Neural progenitor cell (in vitro differentiated cells): ENCODE measurements at regions not wholly inside any gene's neighbourhood (a gene's known extent, or its start where the extent isn't known, plus 50 kb on each side); places are given as distances from the start of the nearest gene placed in this dataset.
A peak's percentile ranks its signal among the peaks of the same experiment; 100 is the strongest.

Experiments
- DNase-seq: peaks from one replicate; pipeline ENCODE4 v3.0.0-alpha.2; 2016; ENCODE audit warnings: low spot score
- H2AFZ ChIP-seq: fragments of 200-600 bp; sonication (generic); replicated peaks from 2 replicates; pipeline ENCODE4 v1.6.1; 2016; ENCODE audit warnings: antibody characterized with exemption
- H3F3A ChIP-seq: fragments of 200-600 bp; sonication (generic); 2 replicates; pipeline ENCODE4 v1.6.1; 2016; ENCODE audit warnings: antibody characterized with exemption, low read depth
- H3K27ac ChIP-seq: fragments of 200-600 bp; sonication (generic); 2 replicates; pipeline ENCODE4 v1.5.1; 2016; ENCODE audit warnings: mild to moderate bottlenecking
- H3K27me3 ChIP-seq: fragments of 200-600 bp; sonication (generic); 2 replicates; pipeline ENCODE4 v1.6.1; 2016; ENCODE audit warnings: mild to moderate bottlenecking, moderate library complexity
- H3K36me3 ChIP-seq: fragments of 200-600 bp; sonication (generic); 2 replicates; pipeline ENCODE4 v1.5.1; 2016
- H3K4me1 ChIP-seq: fragments of 200-600 bp; sonication (generic); 2 replicates; pipeline ENCODE4 v1.6.1; 2016; ENCODE audit warnings: mixed run types
- H3K4me2 ChIP-seq: fragments of 200-600 bp; sonication (generic); 2 replicates; pipeline ENCODE4 v1.6.1; 2016
- H3K4me3 ChIP-seq: fragments of 200-600 bp; sonication (generic); 2 replicates; pipeline ENCODE4 v1.5.1; 2016
- H3K79me2 ChIP-seq: fragments of 200-600 bp; sonication (generic); 2 replicates; pipeline ENCODE4 v1.6.1; 2016; ENCODE audit warnings: low read depth
- H3K9ac ChIP-seq: fragments of 200-600 bp; sonication (generic); 2 replicates; pipeline ENCODE4 v1.6.1; 2016
- H3K9me3 ChIP-seq: fragments of 200-600 bp; sonication (generic); 2 replicates; pipeline ENCODE4 v1.5.1; 2016; ENCODE audit warnings: low read depth
- H4K20me1 ChIP-seq: fragments of 200-600 bp; sonication (generic); 2 replicates; pipeline ENCODE4 v1.6.1; 2016; ENCODE audit warnings: low read depth
- H3K27ac Mint-ChIP-seq: 3 replicates; pipeline ENCODE4 v1.8.0; 2021; ENCODE audit warnings: mixed read lengths
- H3K27me3 Mint-ChIP-seq: 2 replicates; pipeline ENCODE4 v1.8.0; 2022; ENCODE audit warnings: low read depth, mild to moderate bottlenecking, inconsistent platforms, moderate library complexity, mixed read lengths; ENCODE audit not compliant: insufficient read depth
- H3K36me3 Mint-ChIP-seq: 3 replicates; pipeline ENCODE4 v1.8.0; 2021; ENCODE audit warnings: mixed read lengths
- H3K4me1 Mint-ChIP-seq: 3 replicates; pipeline ENCODE4 v1.8.0; 2021; ENCODE audit warnings: mixed read lengths
- H3K4me3 Mint-ChIP-seq: 3 replicates; pipeline ENCODE4 v1.8.0; 2021; ENCODE audit warnings: mild to moderate bottlenecking, moderate library complexity, mixed read lengths
- H3K9me3 Mint-ChIP-seq: 3 replicates; pipeline ENCODE4 v1.8.0; 2020; ENCODE audit warnings: mixed read lengths
- EZH2 ChIP-seq: fragments of 200-600 bp; sonication (generic); IDR thresholded peaks from 2 replicates; pipeline ENCODE4 v1.6.1; 2017; ENCODE audit warnings: antibody characterized with exemption, mild to moderate bottlenecking, moderate library complexity
- EZH2phosphoT487 ChIP-seq: fragments of 200-600 bp; sonication (generic); IDR thresholded peaks from 2 replicates; pipeline ENCODE4 v1.6.1; 2017; ENCODE audit warnings: antibody characterized with exemption
- TF ChIP-seq, protein P1 (sequence below): fragments of 200-600 bp; sonication (generic); IDR thresholded peaks from 2 replicates; pipeline ENCODE4 v1.5.1; 2017; ENCODE audit warnings: antibody characterized with exemption, mild to moderate bottlenecking

- H2AFZ ChIP-seq = no peak overlapping the region
- no peaks in the 10 kb centered on the region for H3K27me3 Mint-ChIP-seq
- peaks cover 12% of the 10 kb centered on the region for H3K9me3 Mint-ChIP-seq
- no peak overlapping the region for H3K9ac ChIP-seq
- H3K4me3 ChIP-seq = no peak overlapping the region
- H3K27ac Mint-ChIP-seq = peak overlapping the region; percentile 16
- no peaks in the 10 kb centered on the region for H3K36me3 Mint-ChIP-seq
- H3K4me3 Mint-ChIP-seq = no peak overlapping the region
- H3K9me3 ChIP-seq = no peaks in the 10 kb centered on the region
- no peaks in the 10 kb centered on the region for H3K79me2 ChIP-seq
- no peak overlapping the region for H3K27ac ChIP-seq
- H3K36me3 ChIP-seq = no peaks in the 10 kb centered on the region
- H4K20me1 ChIP-seq = no peaks in the 10 kb centered on the region
- H3F3A ChIP-seq = no peaks in the 10 kb centered on the region
- H3K27me3 ChIP-seq = no peaks in the 10 kb centered on the region
- no peaks in the 10 kb centered on the region for H3K4me1 Mint-ChIP-seq
- TF ChIP-seq EZH2 = no peak
- TF ChIP-seq, protein P1, sequence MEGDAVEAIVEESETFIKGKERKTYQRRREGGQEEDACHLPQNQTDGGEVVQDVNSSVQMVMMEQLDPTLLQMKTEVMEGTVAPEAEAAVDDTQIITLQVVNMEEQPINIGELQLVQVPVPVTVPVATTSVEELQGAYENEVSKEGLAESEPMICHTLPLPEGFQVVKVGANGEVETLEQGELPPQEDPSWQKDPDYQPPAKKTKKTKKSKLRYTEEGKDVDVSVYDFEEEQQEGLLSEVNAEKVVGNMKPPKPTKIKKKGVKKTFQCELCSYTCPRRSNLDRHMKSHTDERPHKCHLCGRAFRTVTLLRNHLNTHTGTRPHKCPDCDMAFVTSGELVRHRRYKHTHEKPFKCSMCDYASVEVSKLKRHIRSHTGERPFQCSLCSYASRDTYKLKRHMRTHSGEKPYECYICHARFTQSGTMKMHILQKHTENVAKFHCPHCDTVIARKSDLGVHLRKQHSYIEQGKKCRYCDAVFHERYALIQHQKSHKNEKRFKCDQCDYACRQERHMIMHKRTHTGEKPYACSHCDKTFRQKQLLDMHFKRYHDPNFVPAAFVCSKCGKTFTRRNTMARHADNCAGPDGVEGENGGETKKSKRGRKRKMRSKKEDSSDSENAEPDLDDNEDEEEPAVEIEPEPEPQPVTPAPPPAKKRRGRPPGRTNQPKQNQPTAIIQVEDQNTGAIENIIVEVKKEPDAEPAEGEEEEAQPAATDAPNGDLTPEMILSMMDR = peak; percentile 54
- H3K4me1 ChIP-seq = peaks cover 11% of the 10 kb centered on the region
- H3K4me2 ChIP-seq = no peak overlapping the region
- peak; percentile 16 for DNase-seq
Measured at GRCh38 chr10:108112218-108112617, 947.7 kb upstream of the SORCS1 start.

DNA sequence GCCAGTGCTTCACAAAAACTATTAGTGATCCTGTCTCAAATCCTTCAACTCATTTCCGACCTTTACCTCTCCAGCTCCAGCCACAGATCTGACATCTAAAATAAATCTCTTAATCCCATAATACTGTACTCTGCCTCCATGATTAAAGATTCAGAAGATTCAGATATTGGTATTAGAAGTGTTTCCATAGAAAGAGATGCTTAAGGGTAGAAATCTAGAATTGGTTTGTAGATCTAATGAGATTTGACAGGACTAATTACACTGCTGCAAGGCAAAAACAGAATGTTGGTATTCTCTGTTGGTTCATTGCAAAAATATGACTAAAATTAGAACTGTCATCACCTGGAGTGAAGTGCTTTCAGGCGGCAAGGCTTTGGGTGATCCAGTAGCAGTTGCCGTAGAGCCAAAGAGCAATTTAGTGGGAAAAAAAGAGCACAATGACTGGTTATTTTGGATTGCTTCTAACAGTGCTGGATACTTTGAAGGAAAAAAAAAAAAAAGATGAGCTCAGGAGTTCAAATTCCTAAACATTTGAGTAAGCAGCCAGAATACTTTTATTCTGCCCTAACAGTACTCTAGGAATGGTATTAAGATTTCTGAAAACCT lies 940.1 kb upstream of the SORCS1 start:
- Mint-ChIP-seq H3K36me3 (no peaks in the 10 kb centered on the region), H3K4me3 (no peak overlapping the region), H3K27ac (no peak overlapping the region), H3K9me3 (no peaks in the 10 kb centered on the region), H3K4me1 (no peaks in the 10 kb centered on the region), H3K27me3 (no peaks in the 10 kb centered on the region)
- Histone ChIP-seq H3K4me3 (no peak overlapping the region), H3F3A (no peaks in the 10 kb centered on the region), H4K20me1 (no peaks in the 10 kb centered on the region), H3K79me2 (no peaks in the 10 kb centered on the region), H3K36me3 (no peaks in the 10 kb centered on the region), H3K4me1 (peaks cover 11% of the 10 kb centered on the region), H3K27ac (no peak overlapping the region), H3K9ac (no peak overlapping the region), H2AFZ (no peak overlapping the region), H3K9me3 (no peaks in the 10 kb centered on the region), H3K27me3 (no peaks in the 10 kb centered on the region), H3K4me2 (no peak overlapping the region)
- TF ChIP-seq EZH2 (no peak), EZH2phosphoT487 (no peak)
- TF ChIP-seq, protein P1 = no peak
- no peak for DNase-seq

DNA sequence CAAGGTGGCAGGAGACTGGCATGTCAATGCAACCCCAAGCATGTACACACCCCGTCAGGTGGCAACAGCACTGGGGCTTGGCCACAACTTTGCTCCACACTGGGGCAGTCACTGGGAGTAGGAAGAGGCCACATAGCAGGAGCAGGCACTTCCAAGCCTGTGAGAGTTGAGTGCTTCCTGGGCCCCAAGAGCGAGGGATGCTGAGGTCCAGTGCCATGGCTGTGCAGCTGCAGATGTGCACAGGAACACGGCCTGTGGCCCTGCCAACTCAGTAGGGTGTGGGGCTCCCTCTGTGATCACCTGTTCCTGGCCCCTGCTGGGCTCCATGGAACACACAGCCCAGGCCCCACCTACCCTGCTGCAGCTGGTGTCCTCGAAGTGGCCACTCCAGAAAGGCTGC lies 932.8 kb upstream of the SORCS1 start:
- Mint-ChIP-seq H3K36me3 (no peaks in the 10 kb centered on the region), H3K4me3 (no peak overlapping the region), H3K27me3 (no peaks in the 10 kb centered on the region), H3K4me1 (no peaks in the 10 kb centered on the region), H3K9me3 (no peaks in the 10 kb centered on the region), H3K27ac (no peak overlapping the region)
- Histone ChIP-seq H3K4me1 (no peaks in the 10 kb centered on the region), H3K27ac (no peak overlapping the region), H3F3A (no peaks in the 10 kb centered on the region), H3K36me3 (no peaks in the 10 kb centered on the region), H3K27me3 (no peaks in the 10 kb centered on the region), H3K9ac (no peak overlapping the region), H3K4me2 (no peak overlapping the region), H3K4me3 (no peak overlapping the region), H3K79me2 (no peaks in the 10 kb centered on the region), H4K20me1 (no peaks in the 10 kb centered on the region), H3K9me3 (no peaks in the 10 kb centered on the region), H2AFZ (no peak overlapping the region)
- DNase-seq = no peak
- TF ChIP-seq EZH2 = no peak
- TF ChIP-seq EZH2phosphoT487 = no peak
- TF ChIP-seq, protein P1 = no peak
